DOHH2 (cell line): ENCODE measurements at regions not wholly inside any gene's neighbourhood (a gene's known extent, or its start where the extent isn't known, plus 50 kb on each side); places are given as distances from the start of the nearest gene placed in this dataset.

Experiments
- CTCF ChIP-seq: fragments of 200-600 bp; sonication (generic); IDR thresholded peaks from one replicate; pipeline ENCODE4 v1.5.1; 2014; ENCODE audit warnings: antibody characterized with exemption, mild to moderate bottlenecking, low read depth, low read length; ENCODE audit not compliant: poor library complexity, severe bottlenecking
- EZH2phosphoT487 ChIP-seq: fragments of 200-600 bp; sonication (generic); IDR thresholded peaks from 2 replicates; pipeline ENCODE4 v1.6.1; 2017; ENCODE audit warnings: borderline replicate concordance, mild to moderate bottlenecking, antibody characterized with exemption, low read length, moderate library complexity, mixed read lengths

GRCh38 chr11:92803391-92803790 is 166.1 kb upstream of the MTNR1B start:
- TF ChIP-seq CTCF = no peak
- no peak for TF ChIP-seq EZH2phosphoT487
